CD4-positive, alpha-beta T cell treated with Interleukin-12 subunit alpha and Interleukin-12 subunit beta, for 1 hour (primary cell): ENCODE measurements at regions not wholly inside any gene's neighbourhood (a gene's known extent, or its start where the extent isn't known, plus 50 kb on each side); places are given as distances from the start of the nearest gene placed in this dataset.

Experiments
- DNase-seq: peaks from one replicate; pipeline ENCODE4 v3.0.0-alpha.2; 2020

- DNase-seq, result no peak
Observed at GRCh38 chr2:13558368-13558767, 841.6 kb downstream of the TRIB2 start.

GRCh38 chr2:13560322-13560721 is 843.6 kb downstream of the TRIB2 start:
- no peak for DNase-seq

GRCh38 chr2:13572466-13572865 is 855.7 kb downstream of the TRIB2 start:
- no peak for DNase-seq

GRCh38 chr2:13574831-13575230 is 858.1 kb downstream of the TRIB2 start:
- no peak for DNase-seq

- DNase-seq, result no peak
Observed at GRCh38 chr2:13576406-13577036, 859.8 kb downstream of the TRIB2 start.

- no peak for DNase-seq
Observed at GRCh38 chr2:13578547-13578946, 861.8 kb downstream of the TRIB2 start.

- no peak for DNase-seq
Observed at GRCh38 chr2:13581471-13581870, 864.7 kb downstream of the TRIB2 start.

GRCh38 chr2:13583609-13584008 is 866.9 kb downstream of the TRIB2 start:
- no peak for DNase-seq

- DNase-seq, result no peak
Observed at GRCh38 chr2:13584020-13584419, 867.3 kb downstream of the TRIB2 start.

- no peak for DNase-seq
Observed at GRCh38 chr2:13585732-13586131, 869.0 kb downstream of the TRIB2 start.

- no peak for DNase-seq
Observed at GRCh38 chr2:13596233-13596632, 879.5 kb downstream of the TRIB2 start.

- no peak for DNase-seq
Observed at GRCh38 chr2:13597176-13597575, 880.4 kb downstream of the TRIB2 start.

- DNase-seq, result no peak
Observed at GRCh38 chr2:13601506-13601905, 884.8 kb downstream of the TRIB2 start.

- DNase-seq, result no peak
Observed at GRCh38 chr2:13604951-13605661, 888.4 kb downstream of the TRIB2 start.

GRCh38 chr2:13607139-13607538 is 890.4 kb downstream of the TRIB2 start:
- DNase-seq, result no peak

- DNase-seq, result no peak
Observed at GRCh38 chr2:13611939-13612338, 895.2 kb downstream of the TRIB2 start.

- no peak for DNase-seq
Observed at GRCh38 chr2:13616059-13616458, 899.3 kb downstream of the TRIB2 start.

- no peak for DNase-seq
Observed at GRCh38 chr2:13616616-13617015, 899.9 kb downstream of the TRIB2 start.

GRCh38 chr2:13628122-13628521 is 911.4 kb downstream of the TRIB2 start:
- DNase-seq, result no peak

GRCh38 chr2:13638181-13638580 is 921.4 kb downstream of the TRIB2 start:
- DNase-seq, result no peak

GRCh38 chr2:13649918-13650317 is 933.2 kb downstream of the TRIB2 start:
- DNase-seq, result no peak

GRCh38 chr2:13650586-13651180 is 933.9 kb downstream of the TRIB2 start:
- no peak for DNase-seq

GRCh38 chr2:13651684-13652131 is 935.0 kb downstream of the TRIB2 start:
- no peak for DNase-seq
